Ureter (tissue), 1 donor: ENCODE measurements at regions not wholly inside any gene's neighbourhood (a gene's known extent, or its start where the extent isn't known, plus 50 kb on each side); places are given as distances from the start of the nearest gene placed in this dataset.
"Not testable (repeated sequence)": the region's sequence is repeated elsewhere in the genome, so short reads cannot be mapped to it uniquely, and the experiment has no call there.

Experiments
- DNase-seq: peaks from one replicate; pipeline ENCODE4 v3.0.0-alpha.2; 2020; ENCODE audit warnings: low spot score
- donor health status: DM: yes; HTN: yes; CAD: no.

GRCh38 chr21:16218682-16219343 lies 489.0 kb downstream of the USP25 start:
- no peak for DNase-seq

GRCh38 chr21:16224756-16225155 lies 495.0 kb downstream of the USP25 start:
- not testable (repeated sequence) for DNase-seq

- DNase-seq, result no peak
These were observed 510.0 kb downstream of the USP25 start for GRCh38 chr21:16239659-16240265.

GRCh38 chr21:16241016-16241415 lies 511.2 kb downstream of the USP25 start:
- DNase-seq, result no peak

GRCh38 chr21:16241479-16241963 lies 511.7 kb downstream of the USP25 start:
- DNase-seq, result no peak

- DNase-seq, result no peak
These were observed 513.6 kb downstream of the USP25 start for GRCh38 chr21:16243396-16243795.

- DNase-seq, result no peak
These were observed 518.9 kb downstream of the USP25 start for GRCh38 chr21:16248705-16249104.

GRCh38 chr21:16250273-16250672 lies 520.5 kb downstream of the USP25 start:
- DNase-seq, result no peak

GRCh38 chr21:16258844-16259611 lies 529.2 kb downstream of the USP25 start:
- DNase-seq, result no peak

- no peak for DNase-seq
These were observed 532.3 kb downstream of the USP25 start for GRCh38 chr21:16262091-16262490.

GRCh38 chr21:16264319-16264718 lies 534.5 kb downstream of the USP25 start:
- no peak for DNase-seq

- no peak for DNase-seq
These were observed 539.7 kb downstream of the USP25 start for GRCh38 chr21:16269476-16269875.

- no peak for DNase-seq
These were observed 550.2 kb downstream of the USP25 start for GRCh38 chr21:16279731-16280581.

- no peak for DNase-seq
These were observed 550.9 kb downstream of the USP25 start for GRCh38 chr21:16280686-16281091.

- no peak for DNase-seq
These were observed 553.7 kb downstream of the USP25 start for GRCh38 chr21:16283516-16283915.

- no peak for DNase-seq
These were observed 555.9 kb downstream of the USP25 start for GRCh38 chr21:16285605-16286126.

- no peak for DNase-seq
These were observed 557.3 kb downstream of the USP25 start for GRCh38 chr21:16287046-16287445.

- no peak for DNase-seq
These were observed 561.5 kb downstream of the USP25 start for GRCh38 chr21:16291296-16291695.

GRCh38 chr21:16294128-16294527 lies 564.3 kb downstream of the USP25 start:
- no peak for DNase-seq

GRCh38 chr21:16302851-16303282 lies 573.1 kb downstream of the USP25 start:
- DNase-seq, result no peak
